ENCODE measurements at regions not wholly inside any gene's neighbourhood (a gene's known extent, or its start where the extent isn't known, plus 50 kb on each side); places are given as distances from the start of the nearest gene placed in this dataset.

DNA sequence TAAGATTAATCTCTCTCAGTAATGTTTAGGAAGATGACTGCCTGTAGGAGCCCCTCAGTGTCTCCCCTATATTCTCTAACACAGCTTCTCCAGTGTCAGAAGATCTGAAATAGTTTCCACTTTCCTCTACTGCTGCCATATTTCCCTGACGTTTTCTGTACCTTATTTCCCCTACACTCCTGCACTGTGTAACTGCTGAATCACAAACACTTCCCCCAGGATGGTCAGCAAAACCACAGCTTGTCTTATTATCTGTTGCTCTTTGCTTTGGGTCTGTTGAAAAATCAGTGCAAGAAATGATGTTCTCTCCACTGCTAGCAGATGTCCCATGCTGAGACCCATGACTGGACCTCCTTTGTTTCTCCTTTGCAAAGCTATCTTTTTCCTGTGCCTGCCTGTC, 441.7 kb downstream of the EPHA4 start (continued):
- TF ChIP-seq BRCA1 (CRISPR knock-in tag; IDR thresholded peaks at IDR 0.05) (no peak), NR1H2 (CRISPR knock-in tag; IDR thresholded peaks at IDR 0.05; ENCODE audit: borderline replicate concordance, low read depth) (no peak), ZNF101 (CRISPR knock-in tag; IDR thresholded peaks at IDR 0.05; ENCODE audit: borderline replicate concordance, low read depth) (no peak)

DNA sequence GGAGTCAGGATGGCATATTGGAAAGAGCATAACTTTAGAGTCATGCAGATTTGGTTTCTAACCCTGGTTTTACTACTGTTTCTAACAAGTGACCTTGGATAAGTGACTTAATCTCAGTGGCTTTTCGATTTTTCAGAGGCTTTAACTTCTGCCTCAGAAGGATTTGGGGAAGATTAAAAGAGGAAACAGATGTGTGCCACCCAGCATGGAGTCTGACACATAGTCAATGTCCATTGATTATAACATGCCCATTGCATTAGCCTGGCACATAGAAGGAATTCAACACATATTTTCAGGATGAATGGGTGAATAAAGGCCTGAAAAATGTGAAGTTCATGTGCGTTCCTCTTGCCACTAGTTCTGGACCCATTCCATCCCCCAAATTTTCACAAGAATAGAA, 438.2 kb downstream of the EPHA4 start:
- H3K27ac ChIP-seq (ENCODE audit: extremely low read length, insufficient read depth, low read length): no peak overlapping the region
- no peaks in the 10 kb centered on the region for H3K4me1 ChIP-seq (ENCODE audit: insufficient read depth, low read length)
- DNase-seq (ENCODE audit: low spot score): no peak
- no peak for FAIRE-seq
- in situ Hi-C loops (cut with HindIII; ENCODE audit: extremely low pct_ligation_motif_present, low pct_unique_long_range_greater_than_20kb): no loop called here
- no peaks in the 10 kb centered on the region for H4K20me1 ChIP-seq (ENCODE audit: insufficient read depth, low read length)
- no peaks in the 10 kb centered on the region for H3K36me3 ChIP-seq (replicated peaks in 1 of 2; ENCODE audit: control insufficient read depth in 1 of 2, insufficient read depth in 2 of 2, low read length in 2 of 2)
- H3K9ac ChIP-seq (ENCODE audit: insufficient read depth, low read depth, low read length): no peak overlapping the region
- POLR2A ChIA-PET: no interaction called here
- TF ChIP-seq FOXK1 (CRISPR knock-in tag; IDR thresholded peaks at IDR 0.05; ENCODE audit: borderline replicate concordance, low read depth): no peak
- TF ChIP-seq GLI4 (CRISPR knock-in tag; IDR thresholded peaks at IDR 0.05; ENCODE audit: borderline replicate concordance): no peak
- TF ChIP-seq, protein P1, sequence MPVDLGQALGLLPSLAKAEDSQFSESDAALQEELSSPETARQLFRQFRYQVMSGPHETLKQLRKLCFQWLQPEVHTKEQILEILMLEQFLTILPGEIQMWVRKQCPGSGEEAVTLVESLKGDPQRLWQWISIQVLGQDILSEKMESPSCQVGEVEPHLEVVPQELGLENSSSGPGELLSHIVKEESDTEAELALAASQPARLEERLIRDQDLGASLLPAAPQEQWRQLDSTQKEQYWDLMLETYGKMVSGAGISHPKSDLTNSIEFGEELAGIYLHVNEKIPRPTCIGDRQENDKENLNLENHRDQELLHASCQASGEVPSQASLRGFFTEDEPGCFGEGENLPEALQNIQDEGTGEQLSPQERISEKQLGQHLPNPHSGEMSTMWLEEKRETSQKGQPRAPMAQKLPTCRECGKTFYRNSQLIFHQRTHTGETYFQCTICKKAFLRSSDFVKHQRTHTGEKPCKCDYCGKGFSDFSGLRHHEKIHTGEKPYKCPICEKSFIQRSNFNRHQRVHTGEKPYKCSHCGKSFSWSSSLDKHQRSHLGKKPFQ (CRISPR knock-in tag; IDR thresholded peaks at IDR 0.05; ENCODE audit: insufficient replicate concordance): no peak
- no peak for TF ChIP-seq SIN3B (IDR thresholded peaks at IDR 0.05; ENCODE audit: low read length)
- no peaks in the 10 kb centered on the region for H3K79me2 ChIP-seq (ENCODE audit: insufficient read depth, low read length)
- H3K27me3 ChIP-seq (ENCODE audit: control insufficient read depth in 1 of 2, insufficient read depth in 2 of 2, low read length in 2 of 2): no peaks in the 10 kb centered on the region
- H3K4me3 ChIP-seq (replicated peaks in 1 of 3; ENCODE audit: insufficient read depth in 1 of 3, low read depth in 2 of 3, low read length in 3 of 3): no peak overlapping the region
- no TSS peak for BruUV-seq (replicated peaks)
- H2AFZ ChIP-seq (ENCODE audit: low read length): no peak overlapping the region
- WGBS (ENCODE audit: low lambda C conversion rate): 0% methylated on average over 2 of the region's 2 CpGs
- no peaks in the 10 kb centered on the region for H3K9me3 ChIP-seq (ENCODE audit: low read length)
- no peak overlapping the region for H3K4me2 ChIP-seq (ENCODE audit: low read depth, low read length)
- intact Hi-C loops (cut with micrococcal nuclease; ENCODE audit: unreplicated experiment): no loop called here
- ATAC-seq: no peak
- CTCF ChIA-PET (ENCODE audit: low intra/inter-chr PET ratio, low total read pairs): no interaction called here
